ENCODE measurements at regions not wholly inside any gene's neighbourhood (a gene's known extent, or its start where the extent isn't known, plus 50 kb on each side); places are given as distances from the start of the nearest gene placed in this dataset.

GRCh38 chr9:127553793-127554192 is 58.3 kb upstream of the STXBP1 start:
- DNase-seq, result no peak

- DNase-seq, result no peak
Measured at GRCh38 chr9:127554966-127555839, 56.9 kb upstream of the STXBP1 start.

- DNase-seq, result peak; percentile 72 to 80
Measured at GRCh38 chr9:127555840-127556820, 55.9 kb upstream of the STXBP1 start.

GRCh38 chr9:127556871-127557270 is 55.2 kb upstream of the STXBP1 start:
- no peak for DNase-seq

GRCh38 chr9:127557466-127557869 is 54.6 kb upstream of the STXBP1 start:
- DNase-seq, result no peak

GRCh38 chr9:127557998-127558546 is 54.0 kb upstream of the STXBP1 start:
- DNase-seq, result no peak

GRCh38 chr9:127558581-127559246 is 53.4 kb upstream of the STXBP1 start:
- no peak for DNase-seq

- DNase-seq, result no peak
Measured at GRCh38 chr9:127559247-127559680, 52.8 kb upstream of the STXBP1 start.

- peak; percentile 95 to 96 for DNase-seq
Measured at GRCh38 chr9:127561491-127562278, 50.4 kb upstream of the STXBP1 start.

Measured in inflammatory macrophage treated with lipopolysaccharide for 1 hour (primary cell).